HG03442 (cell line): ENCODE measurements at regions not wholly inside any gene's neighbourhood (a gene's known extent, or its start where the extent isn't known, plus 50 kb on each side); places are given as distances from the start of the nearest gene placed in this dataset.
"Not testable (repeated sequence)": the region's sequence is repeated elsewhere in the genome, so short reads cannot be mapped to it uniquely, and the experiment has no call there.

Source experiments
- ATAC-seq: cut with Tn5 transposase; IDR thresholded peaks from one replicate; pipeline ENCODE4 v1.9.1; 2021; ENCODE audit warnings: mild to moderate bottlenecking, moderate library complexity; ENCODE audit not compliant: unreplicated experiment

DNA sequence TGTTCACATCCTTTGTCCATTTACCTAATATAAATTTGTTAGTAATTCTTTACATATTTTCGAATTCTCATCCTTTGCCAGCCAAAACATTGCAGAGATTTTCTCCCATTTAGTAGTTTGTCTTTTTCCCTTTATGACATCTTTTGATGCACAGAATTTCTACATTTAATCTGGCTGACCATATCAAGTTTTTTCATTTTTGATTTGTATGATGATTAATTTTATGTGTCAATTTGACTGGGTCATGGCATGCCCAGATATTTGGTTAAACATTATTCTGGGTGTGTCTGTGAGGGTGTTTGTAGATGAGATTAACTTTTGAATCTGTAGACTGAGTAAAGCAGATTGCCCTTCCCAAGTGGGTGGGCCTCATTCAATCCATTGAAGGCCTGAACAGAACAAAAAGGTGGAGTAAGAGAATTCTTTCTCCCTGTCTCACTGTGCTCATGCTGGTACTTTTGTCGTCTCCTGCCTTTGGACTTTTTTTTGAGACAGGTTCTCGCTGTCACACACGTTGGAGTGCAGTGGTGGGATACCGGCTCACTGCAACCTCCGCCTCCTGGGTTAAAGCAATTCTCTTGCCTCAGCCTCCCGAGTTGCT, 72.1 kb upstream of the EPB41L1 start:
- ATAC-seq = no peak

DNA sequence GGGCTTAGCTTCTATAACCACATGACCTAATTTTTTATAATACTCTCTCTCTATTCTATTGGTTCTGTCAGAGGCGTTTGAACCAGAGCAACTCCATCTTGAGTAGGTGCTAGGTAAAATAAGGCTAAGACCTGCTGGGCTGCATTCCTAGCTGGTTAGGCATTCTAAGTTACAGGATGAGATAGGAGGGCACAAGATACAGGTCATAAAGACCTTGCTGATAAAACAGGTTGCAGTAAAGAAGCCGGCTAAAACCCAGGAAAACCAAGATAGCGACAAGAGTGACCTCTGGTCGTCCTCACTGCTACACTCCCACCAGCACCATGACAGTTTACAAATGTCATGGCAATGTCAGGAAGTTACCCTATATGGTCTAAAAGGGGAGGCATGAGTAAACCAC, 71.3 kb upstream of the EPB41L1 start:
- ATAC-seq = not testable (repeated sequence)

DNA sequence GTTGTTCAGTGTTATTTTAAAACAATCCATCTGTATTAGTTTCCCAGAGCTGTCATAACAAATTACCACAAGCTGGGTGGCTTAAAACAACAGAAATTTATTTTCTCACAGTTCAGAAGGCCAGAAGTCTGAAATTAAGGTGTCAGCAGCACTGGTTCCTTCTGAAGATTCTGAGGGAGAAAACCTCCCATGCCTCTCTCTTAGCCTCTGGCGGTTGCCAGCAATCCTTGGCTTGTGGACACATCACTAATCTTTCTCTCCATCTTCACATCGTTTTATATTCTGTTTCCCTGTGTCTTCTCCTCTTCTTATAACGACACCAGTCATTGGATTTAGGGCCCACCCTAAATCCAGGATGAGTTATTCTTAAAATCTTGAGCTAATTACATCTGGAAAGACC, 70.2 kb upstream of the EPB41L1 start:
- ATAC-seq = no peak

DNA sequence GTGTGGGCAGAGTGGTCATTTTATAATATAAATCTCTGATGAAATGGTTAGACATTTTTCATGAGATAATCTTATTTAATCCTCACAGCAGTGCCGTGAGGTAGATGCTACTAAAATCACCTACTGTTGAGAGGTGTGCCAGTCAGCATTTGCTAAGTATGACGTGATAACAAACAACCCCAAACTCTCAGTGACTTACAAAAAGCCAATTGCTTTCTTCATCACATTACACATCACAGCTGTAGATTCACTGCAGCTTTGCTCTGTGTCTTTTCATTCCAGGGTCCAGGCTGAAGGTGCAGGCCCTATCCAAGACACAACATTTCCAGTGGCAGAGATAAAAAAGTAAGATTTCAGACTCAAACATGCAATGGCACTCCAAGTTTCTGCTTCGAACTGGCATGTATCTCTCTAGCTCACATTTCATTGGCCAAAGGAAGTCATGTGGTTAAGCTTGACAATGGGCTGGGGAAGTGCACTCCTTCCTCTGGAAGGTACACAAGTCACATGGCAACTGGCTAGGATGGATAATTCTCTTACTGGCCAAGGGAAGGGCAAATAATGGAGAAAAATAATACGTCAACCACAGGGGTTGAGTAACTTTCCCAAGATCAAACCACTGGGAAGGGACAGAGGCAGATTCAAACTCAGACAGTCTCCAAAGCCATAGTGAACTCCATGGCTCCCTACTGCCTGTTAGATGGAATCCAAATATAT, 69.5 kb upstream of the EPB41L1 start:
- ATAC-seq = no peak

DNA sequence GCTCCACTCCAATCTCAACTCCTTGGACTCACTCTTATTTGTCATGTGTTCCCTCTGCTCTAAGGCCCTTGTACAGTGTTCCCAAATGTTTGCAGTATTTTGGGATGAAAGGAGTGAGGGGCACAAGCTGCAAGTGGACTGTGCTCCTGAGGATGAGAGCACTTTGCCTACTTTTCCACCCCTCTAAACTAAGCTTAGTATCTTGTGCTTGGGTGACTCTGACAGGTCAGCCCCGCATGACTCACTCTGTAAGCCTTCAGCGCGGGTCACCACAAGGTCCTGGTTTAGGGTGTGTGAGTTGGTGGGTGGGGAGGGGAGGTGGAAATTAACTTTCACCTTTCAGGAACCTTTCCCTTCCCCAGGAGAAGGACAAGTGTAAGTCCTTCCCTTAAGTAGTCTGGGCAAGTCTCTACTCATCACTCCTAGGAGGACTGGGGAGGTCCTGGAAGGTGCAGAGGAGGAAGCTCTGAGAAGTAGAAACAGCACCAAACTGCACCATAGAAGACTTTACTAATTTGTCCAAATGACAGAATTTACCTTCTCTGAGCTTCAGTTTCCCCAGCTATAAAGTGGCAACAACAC, 68.8 kb upstream of the EPB41L1 start:
- no peak for ATAC-seq

DNA sequence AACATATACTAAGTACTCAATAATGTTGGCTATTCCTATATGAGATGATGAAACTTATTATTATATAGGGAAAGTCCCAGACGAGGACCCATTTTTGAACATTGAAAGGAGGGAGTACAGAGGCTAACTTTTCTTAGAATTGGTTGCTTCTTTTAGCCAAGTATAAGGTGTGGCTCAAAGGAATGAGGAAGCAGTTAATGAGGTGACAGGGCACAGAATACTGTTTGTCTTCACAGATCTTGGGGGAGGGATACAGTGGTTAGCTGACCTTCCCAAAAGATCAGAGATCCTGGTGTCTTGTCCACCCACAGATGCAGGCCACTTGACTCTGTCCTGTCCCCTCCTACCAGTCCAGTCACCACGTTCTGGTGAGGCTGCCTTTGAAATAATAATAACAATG, 67.8 kb upstream of the EPB41L1 start:
- ATAC-seq = no peak

DNA sequence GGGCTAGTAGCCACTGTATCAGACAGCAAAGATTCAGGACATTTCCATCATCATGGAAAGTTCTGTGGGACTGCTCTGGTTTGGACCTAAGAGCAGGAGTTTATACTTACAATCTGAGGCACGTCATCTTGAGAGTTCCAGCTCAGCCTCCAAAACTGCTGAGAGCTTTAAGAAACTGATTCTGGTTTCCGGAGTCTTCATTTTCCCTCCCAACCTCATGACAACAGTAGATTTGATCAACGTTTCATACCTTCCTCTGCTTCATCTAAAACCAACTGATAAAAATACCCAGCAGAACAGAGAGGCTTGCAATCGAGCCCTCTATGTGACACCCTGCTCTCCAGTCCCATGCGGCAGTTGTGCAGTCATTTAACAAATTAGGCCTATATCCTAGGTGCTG, 64.3 kb upstream of the EPB41L1 start:
- no peak for ATAC-seq

DNA sequence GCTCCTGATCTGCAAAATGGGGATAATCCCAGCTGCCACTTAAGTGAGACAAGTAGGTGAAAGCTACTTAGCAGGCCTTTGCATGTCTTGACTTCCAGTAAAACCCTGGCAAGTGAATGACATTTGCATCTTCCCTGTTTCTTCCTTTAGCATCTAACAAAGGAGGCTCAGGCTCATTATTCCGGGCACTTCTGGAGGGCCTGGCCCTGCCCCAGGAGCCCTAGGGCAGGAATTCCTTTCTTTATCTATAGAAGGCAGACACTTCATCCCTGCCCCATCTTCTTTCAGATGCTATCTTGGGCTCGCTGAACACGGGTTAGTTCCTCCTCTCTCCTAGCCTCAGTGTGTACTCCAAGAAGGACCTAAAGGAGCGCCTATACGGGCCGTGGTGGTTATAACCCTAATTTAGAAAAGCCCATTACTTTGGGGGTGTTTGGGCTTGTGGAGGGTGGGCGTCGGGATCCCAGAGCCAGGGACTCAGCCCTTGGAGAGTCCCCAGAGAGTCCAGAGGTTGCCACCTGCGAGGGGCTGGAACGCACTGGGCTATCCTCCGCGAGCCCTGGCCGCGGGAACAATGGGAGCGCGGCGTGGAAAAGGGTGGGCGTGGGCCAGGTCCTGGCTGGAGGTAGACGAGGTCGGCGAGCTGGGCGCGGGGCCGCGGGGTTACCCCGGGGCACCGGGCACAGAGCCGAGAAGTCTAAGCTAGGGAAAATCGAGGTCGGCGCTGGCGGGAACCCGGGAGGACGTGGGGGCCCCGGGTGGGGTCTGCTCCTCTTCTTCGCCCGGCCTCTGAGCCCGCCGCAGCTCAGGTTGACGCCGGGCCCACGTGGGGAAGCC, 62.8 kb upstream of the EPB41L1 start:
- no peak for ATAC-seq

DNA sequence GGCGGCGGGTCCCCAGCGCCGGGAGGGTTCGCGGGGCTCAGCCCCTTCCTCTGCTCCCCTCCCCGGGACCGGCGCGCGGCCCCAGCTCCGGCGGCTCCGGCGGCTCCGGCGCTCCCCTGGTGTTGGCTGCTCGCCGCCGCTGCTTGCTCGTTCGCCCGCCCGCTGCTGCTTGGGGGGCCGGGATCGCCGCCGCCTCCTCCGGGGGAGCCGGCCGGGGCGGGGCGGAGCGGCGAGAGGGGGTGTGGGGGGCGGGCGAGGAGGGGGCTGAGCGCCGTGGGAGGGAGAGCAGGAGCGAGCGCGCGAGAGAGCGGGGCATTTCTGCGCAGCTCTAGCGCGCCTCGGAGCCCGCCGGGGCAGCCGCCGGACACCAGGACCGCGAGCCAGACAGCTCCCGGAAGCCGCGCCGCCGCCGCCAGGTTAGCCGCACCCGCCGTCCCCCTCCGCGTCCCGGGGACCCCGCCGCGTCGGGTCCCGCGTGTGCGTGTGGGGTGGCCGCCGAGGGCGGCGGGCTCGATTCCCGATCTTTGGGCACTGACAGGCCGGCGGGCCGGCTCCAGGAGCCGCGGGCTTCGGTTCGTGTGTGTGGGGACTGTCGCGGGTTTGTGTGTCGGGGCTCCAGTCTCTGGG, 62.0 kb upstream of the EPB41L1 start:
- ATAC-seq = no peak

DNA sequence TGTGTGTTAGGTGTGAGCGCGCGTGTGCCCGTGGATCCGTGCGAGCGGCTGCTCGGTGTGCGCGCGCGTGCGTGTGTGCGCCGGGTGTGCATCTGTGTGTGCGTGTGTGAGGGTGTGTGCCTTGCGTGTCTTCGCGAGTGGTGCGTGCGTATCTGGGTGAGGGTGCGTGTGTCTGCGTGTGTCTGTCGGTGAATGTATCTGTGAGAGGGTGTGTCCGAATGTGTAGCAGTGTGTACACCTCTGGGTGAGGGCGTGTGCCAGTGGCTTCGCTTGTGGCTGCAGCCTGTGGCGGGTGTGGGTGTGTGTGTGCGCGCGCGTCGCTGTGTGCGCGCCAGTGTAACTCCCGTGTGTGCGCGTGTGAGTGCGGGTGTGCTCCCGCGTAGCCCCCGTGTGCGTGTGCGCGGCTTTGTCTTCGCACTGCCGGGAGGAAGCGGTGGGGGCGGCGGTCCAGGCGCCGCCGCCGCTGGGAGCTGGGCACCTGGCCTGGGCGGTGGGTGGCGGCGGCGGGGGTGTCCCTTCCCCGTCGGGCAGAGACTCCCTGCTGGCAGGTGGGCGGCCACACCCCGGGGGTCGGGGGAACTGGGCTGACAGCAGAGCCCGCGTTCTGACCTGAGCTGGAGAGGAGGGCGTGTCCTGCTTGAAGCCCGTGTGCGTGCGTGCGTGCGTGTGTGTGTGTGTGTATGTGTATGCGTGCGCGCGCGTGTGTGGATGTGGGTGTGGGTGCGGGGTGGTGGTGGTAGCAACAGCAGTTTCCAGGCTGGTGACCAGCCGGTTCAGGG, 61.3 kb upstream of the EPB41L1 start:
- no peak for ATAC-seq

DNA sequence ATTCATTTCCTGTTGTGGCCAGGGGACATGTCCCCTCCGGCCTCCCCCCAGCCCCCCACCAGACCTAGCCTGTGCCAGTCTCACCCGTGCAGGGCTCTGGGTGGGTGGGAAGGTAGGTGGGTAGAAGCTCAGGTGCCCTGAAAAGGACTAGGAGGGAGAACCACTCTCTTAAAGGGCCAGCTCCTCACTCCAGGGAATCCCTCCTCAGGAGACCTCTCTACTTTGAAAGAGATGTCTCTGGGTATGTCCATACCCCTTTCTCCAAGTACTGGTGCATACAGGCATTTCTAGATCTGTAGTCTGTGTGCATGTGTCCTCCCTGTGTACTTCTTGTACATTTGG, 60.8 kb upstream of the EPB41L1 start:
- ATAC-seq = no peak

DNA sequence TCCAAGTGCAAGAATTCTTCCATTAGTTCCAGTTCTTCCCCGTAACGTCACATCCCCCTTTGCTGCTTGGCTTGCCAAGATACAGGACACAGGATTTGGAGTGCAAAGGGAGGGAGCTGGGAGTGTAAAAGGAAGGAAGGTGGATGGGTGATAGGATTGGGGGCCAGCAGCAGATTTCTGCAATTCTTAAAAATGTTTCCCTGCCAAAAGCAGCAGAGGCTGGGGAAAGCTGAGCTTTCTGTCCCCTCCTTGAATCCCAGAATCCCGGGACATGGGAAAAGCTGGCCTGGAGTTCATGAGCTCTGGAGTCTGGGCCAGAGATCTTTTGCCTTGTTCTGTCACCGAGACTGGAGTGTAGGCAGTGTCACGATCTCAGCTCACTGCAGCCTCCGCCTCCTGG, 60.0 kb upstream of the EPB41L1 start:
- no peak for ATAC-seq

DNA sequence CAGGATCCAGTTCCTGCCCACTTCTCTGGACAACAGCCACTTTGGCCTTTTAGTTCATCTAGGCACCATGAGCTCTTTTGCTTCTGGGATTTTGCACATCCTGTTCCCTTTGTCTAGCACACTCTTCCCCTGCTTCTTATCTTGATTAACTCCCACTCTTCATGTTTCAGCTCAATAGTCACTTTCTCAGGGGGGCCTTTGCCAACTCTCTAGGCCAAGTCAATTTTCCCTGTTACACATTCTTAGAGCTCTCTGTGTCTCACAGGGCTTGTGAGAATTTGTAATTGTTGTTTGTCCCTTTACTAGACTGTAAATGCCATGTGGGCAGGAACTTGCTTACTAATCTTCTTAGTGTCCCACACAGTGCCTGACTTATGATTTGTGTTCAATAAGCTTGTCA, 58.1 kb upstream of the EPB41L1 start:
- no peak for ATAC-seq

DNA sequence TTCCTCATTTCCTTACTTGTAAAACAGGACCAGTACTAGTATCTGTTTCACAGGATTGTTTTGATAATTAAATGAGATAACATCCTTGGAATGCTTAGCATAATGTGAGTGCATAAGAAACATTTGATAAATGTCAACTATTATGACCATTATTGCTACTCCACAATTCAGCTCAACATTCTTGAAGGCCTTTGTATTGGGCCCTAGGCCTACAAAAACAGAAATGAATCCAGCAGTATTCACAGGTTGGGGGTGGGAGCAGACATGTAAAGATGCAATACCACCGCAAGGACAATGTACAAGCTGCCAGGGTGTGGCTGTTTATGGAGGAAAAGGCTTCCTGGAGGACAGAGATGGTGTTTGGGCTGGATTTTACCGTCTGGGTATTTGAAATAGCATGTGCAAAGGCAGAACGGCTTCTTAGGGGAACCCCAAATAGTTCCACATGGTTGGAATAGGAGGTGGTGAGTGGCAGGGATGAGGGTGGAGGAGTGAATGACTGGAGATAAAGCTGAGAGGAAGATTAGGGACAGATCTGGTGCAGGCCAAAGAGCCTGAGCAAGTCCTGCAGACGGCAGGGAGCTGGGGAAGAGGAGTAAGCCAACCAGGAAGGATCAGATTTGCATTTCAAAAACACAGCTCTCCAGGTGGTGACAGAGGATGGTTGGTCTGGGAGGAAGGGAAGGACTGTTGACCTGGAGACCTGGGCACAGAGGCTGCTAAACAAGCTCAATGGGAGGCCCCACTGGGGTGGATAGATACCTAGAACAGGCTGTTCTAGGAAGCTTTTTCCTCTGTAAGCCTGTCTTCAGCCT, 57.0 kb upstream of the EPB41L1 start:
- no peak for ATAC-seq

DNA sequence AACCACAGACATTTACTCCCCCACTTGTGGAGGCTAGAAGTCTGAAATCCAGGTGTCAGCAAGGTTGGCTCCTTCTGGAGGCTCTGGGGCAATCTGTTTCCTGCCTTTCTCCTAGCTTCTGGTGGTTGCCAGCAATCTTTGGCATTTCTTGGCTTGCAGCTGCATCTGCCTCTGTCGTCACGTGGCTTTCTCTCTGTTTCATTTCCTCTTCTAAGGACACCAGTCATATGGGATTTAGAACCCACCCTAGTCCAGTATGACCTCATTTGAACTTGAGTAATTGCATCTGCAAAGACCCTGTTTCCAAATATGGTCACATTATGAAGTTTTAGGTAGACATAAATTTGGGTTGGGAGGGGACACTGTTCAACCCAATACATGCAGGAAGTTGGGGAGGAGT, 56.2 kb upstream of the EPB41L1 start:
- peak; percentile 50 for ATAC-seq

DNA sequence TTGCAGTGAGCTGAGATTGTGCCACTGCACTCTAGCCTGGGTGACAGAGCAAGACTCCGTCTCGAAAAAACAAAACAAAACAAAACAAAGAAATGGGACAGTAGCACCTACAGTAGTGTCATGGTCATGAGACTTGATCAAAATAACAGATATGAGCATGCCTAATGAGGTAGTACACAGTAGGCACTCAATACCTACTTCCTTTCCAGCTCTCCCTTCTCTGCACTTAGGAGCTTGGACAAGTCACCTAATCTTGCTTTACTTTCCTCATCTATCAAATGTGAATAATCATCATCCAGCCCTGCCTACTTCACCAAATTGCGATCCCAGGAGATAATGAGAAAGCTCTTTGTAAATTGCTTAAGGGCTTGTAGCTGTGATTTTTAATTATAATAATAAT, 55.4 kb upstream of the EPB41L1 start:
- ATAC-seq = no peak

DNA sequence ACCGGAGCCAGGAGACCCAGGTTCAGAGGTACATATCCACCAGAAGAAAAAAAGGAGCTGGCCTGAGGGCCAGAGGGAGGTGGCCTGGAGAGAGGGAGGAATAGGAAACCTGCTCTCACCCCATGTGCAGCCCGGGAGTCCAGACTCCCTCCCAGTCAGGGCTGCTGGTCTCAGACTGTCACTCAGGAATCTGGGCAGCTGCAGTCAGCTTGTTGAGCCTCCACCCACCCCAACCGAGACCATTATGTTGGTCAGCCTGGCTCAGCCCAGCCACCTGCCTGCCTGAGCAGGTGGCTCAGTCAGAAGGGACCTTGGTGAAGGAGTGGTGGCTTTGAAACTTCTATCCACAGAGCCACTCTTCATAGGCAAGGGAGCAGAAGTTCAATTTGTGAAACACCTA, 53.3 kb upstream of the EPB41L1 start:
- ATAC-seq = no peak

DNA sequence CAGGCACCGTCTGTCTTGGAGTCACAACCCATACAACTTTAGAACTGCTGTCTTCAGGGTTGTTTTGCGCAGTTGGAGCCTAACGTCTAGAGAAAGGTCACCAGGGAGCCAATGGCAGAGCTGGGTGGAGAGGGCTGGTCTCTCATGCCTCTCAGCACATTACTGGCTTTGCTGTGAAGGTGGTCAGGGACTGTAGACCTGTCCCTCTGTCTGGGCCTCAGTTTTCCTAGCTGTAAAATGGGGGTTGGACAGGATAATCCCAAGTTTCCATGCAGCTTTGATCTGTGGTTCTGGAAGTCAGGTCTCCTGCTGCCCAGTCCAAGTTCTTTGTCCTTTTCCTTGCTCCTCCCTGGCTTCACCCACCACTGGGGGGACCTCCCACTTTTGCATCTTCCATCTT, 52.2 kb upstream of the EPB41L1 start:
- no peak for ATAC-seq

DNA sequence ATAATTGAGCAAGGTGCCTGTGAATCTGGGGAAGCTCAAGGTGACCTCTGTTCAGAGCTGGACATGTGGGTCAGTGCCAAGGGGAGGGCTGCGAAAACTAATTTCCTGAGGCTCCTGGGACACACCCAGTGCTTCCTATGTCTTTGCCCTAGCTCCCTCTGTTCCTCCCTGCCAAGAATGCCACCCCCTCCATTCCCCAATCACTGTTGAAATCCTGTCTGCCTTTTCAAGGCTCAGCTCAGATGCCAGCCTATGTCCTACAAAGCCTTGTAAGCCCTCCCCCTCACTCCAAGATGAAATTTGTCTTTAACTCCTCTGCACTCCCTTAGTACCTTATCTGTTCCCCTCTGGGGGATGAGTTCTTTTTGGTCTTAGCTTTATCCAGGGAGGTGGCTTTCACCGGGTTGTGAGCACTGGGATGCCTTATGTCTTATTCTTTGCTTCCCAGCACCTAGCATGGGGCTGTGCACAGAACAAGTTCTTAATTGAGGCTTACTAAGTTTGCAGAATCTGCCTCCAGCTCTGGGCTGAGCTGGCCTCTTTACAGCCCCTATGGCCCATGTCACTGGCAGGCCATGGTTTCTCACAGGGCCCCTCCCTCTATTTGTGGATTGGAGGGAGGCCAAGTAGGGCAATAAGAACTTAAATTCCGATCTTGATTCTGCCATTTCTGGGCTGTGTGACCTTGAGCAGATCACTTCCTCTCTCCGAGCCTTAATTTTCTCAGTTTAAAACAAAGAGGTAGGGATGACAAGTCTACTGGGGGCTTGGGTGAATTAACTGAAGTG, 51.5 kb upstream of the EPB41L1 start:
- ATAC-seq = no peak
